Heart right ventricle (tissue), 16 donors: ENCODE measurements at regions not wholly inside any gene's neighbourhood (a gene's known extent, or its start where the extent isn't known, plus 50 kb on each side); places are given as distances from the start of the nearest gene placed in this dataset.

Source experiments
- ATAC-seq, 8 donors: fragments of 200-7000 bp; cut with Tn5 transposase; one replicate each; pipeline ENCODE4 v1.9.1; 2020; ENCODE audit warnings: mild to moderate bottlenecking in 8 of 8, moderate library complexity in 8 of 8, moderate number of reproducible peaks in 1 of 8
- DNase-seq, 2 donors: peaks; one replicate each; pipeline ENCODE4 v3.0.0-alpha.2; 2020
- H3K27ac ChIP-seq, 10 donors: fragments of 200-600 bp; sonication (generic) in 2 of 10; one replicate each; pipeline versions ENCODE4 v1.5.0 to v1.8.0; 2020 to 2022; ENCODE audit warnings: mild to moderate bottlenecking in 3 of 10
- H3K27me3 ChIP-seq, 7 donors: fragments of 200-600 bp; one replicate each; pipeline ENCODE4 v1.8.0; 2021 to 2022; ENCODE audit warnings: mild to moderate bottlenecking in 2 of 7
- H3K36me3 ChIP-seq, 9 donors: fragments of 200-600 bp; sonication (generic) in 1 of 9; one replicate each; pipeline versions ENCODE4 v1.5.0 to v1.8.0; 2020 to 2022; ENCODE audit warnings: mild to moderate bottlenecking in 2 of 9
- H3K4me1 ChIP-seq, 9 donors: fragments of 200-600 bp; sonication (generic) in 1 of 9; one replicate each; pipeline versions ENCODE4 v1.5.0 to v1.8.0; 2020 to 2022; ENCODE audit warnings: mild to moderate bottlenecking in 4 of 9
- H3K4me3 ChIP-seq, 10 donors: fragments of 200-600 bp; sonication (generic) in 2 of 10; one replicate each; pipeline versions ENCODE4 v1.5.0 to v1.8.0; 2020 to 2022; ENCODE audit warnings: mild to moderate bottlenecking in 7 of 10, moderate library complexity in 2 of 10
- H3K9me3 ChIP-seq, 11 donors: fragments of 200-600 bp in 10 of 11; sonication (generic) in 2 of 11; one replicate each; pipeline versions ENCODE4 v1.5.0 to v1.8.0; 2013 to 2022; ENCODE audit warnings: mild to moderate bottlenecking in 2 of 11, control low read depth in 1 of 11, moderate library complexity in 1 of 11
- CTCF ChIP-seq, 9 donors: fragments of 200-600 bp; sonication (generic) in 2 of 9; IDR thresholded peaks; one replicate each; pipeline versions ENCODE4 v1.5.0 to v1.8.0; 2021 to 2022; ENCODE audit warnings: antibody characterized with exemption in 9 of 9, mild to moderate bottlenecking in 5 of 9, moderate library complexity in 1 of 9
- WGBS, 2 donors: extraction: QIAGEN DNeasy Blood & Tissue Kit; methylation state at CpG; one replicate each; pipeline ENCODE4 v1.1.7; 2013; ENCODE audit warnings: inconsistent platforms in 1 of 2; 5-methylcytosine and 5-hydroxymethylcytosine counted together
- intact Hi-C, 10 donors: fragments of 100-400 bp; cut with DNase I; formaldehyde crosslinking; loops; one replicate each; pipeline versions ENCODE4 v1.11.1 to v1.14.2; 2022
- donor health status: Arrhythmogenic right ventricular cardiomyopathy.
- donor health status: ischemic (EF 13 %, LVEDD 7.1; RV severe dilation, severe dysfunction).
- donor health status: healthy with polysubstance abuse.
- donor health status: DM: no; HTN: yes; CAD: no.
- donor health status: DM: no; HTN: no; CAD: no.
- donor health status: ischemic (EF 25% LVEDD 6.9; RV normal size, moderate dysfunction).
- donor health status: ischemic (EF 25% LVEDD 5.7; RV mildly dilated, moderate dysfunction).
- donor health status: healthy.
- donor health status: DM: yes; HTN: yes; CAD: no.
- donor health status: Ischemic cardiomyopathy.
- donor health status: ischemic (EF 35%, LVEDD 5.7; RV mildly dilated, moderate dysfunction).
- donor health status: nonischemic (EF 11% LVEDD 7.7; RV severe dilation, severe dysfunction).
- donor health status: DM: yes; HTN: yes; CAD: no.
- donor health status: PGD.
- donor health status: ischemic (EF 29% LVEDD 5.4; RV normal size, mild dysfunction).
- donor health status: nonischemic (EF 23%, LVEDD 6.1; RV moderate dilation, normal function).

DNA sequence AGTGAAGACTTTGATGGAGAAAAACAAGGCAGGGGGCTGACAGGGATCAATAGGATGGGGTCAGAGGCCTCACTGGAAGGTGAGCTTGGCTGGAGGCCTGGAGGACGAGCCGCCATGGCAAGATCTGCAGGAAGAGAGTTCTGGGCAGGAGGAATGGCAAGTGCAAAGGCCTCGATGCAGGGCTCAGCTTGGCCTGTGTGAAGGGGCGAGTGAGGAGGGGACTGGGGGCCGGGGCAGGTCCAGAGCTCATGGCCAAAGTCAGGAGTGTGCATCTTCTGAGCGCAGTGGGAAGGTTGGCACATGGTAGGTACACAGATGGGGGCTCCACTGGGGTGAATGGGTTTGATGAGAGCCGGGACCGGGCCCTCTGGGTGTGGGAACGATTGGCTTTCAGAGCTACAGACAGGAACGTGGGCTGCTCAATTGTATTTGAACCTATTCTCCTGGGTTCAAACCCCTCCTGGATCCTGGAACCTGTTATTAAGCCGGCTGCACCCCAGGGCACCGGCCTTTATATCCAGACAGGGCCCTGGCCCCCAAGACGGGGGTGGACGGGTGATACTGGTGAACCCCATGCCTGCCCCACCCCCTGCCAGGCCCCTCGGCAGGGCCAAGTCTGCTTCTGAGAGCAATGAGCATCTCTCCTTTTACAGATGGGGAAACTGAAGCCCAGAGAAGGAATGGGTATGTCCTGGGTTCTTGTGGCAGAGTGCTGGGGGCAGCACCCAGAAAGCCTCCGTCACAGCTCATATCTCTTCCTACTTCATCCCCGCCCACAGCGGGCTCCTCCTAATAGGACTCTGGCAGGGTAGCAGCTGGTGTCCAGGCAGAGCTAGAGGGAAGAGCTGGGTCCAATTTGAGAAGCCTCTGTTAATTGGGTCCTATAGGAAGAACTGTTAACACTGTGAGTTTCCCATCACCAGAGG lies 106.1 kb downstream of the CEBPB start:
- 77 to 84% methylated on average over 18 of the region's 18 CpGs for WGBS, 2 donors
- ATAC-seq (peak in 1 of 8 donors; percentile 36), DNase-seq (no peak)
- no peaks in the 10 kb centered on the region for H3K27me3 ChIP-seq
- H3K9me3 ChIP-seq = no peaks in the 10 kb centered on the region
- H3K4me1 ChIP-seq = peaks cover 5 to 51% (median 16%) of the 10 kb centered on the region in 9 donors
- peak overlapping the region in 8 of 10 donors; percentile 19 to 84 (median 42) for H3K27ac ChIP-seq
- no peaks in the 10 kb centered on the region for H3K36me3 ChIP-seq
- intact Hi-C loops = no loop called here
- no peak for TF ChIP-seq CTCF (IDR thresholded peaks at IDR 0.05)
- H3K4me3 ChIP-seq = no peak overlapping the region

DNA sequence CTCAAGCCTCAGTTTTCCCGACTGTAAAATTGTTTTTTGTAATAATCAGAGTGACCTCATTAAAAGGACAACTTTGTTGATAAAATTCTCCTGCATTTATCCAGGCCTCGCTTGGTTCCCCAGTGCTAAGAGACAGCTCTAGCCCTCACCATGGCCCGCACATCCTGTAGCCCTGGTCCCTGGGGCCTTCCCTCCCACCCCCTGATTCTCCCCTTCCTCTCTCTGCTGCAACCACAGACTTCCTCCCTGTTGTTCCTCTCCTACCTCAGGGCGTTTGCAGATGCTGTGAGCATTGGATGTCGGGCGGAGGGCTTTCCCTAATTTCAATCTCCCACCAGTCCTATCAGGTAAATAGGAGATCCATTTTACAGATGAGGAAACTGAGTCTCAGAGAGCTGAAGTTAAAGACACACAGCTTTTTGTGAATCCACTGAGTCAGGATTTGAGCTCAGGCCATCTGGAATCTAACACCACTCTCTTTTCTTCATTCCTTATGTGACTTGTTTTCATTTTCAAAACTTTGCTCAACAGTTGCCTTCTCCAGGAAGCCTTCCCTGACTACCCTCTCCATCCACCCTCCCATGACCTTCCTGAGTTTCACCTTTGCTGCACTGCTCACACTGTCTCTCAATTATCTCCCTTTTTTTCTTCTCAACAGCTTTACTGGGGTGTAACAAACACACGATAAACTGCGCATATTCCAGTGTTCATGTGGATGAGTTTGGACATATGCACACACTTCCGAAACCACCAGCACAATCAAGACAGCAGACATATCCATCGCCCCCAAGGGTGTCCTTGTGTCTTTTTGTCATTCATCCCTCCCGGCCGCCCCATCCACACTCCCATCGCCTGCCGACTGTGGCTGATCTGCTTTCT lies 107.1 kb downstream of the CEBPB start:
- Histone ChIP-seq H3K9me3 (no peaks in the 10 kb centered on the region), H3K36me3 (no peaks in the 10 kb centered on the region), H3K4me1 (peaks cover 2 to 51% (median 6%) of the 10 kb centered on the region in 9 donors), H3K4me3 (no peak overlapping the region), H3K27ac (peak overlapping the region in 6 of 10 donors; percentile 5 to 84 (median 43)), H3K27me3 (no peaks in the 10 kb centered on the region)
- DNase-seq (no peak), ATAC-seq (peak in 1 of 8 donors; percentile 36)
- WGBS, 2 donors = 76 to 85% methylated on average over 14 of the region's 14 CpGs
- intact Hi-C loops = no loop called here
- TF ChIP-seq CTCF (IDR thresholded peaks at IDR 0.05) = no peak

- intact Hi-C loops = no loop called here
- no peaks in the 10 kb centered on the region for H3K9me3 ChIP-seq
- 88% methylated on average over 20 of the region's 20 CpGs for WGBS, 2 donors
- no peak overlapping the region for H3K4me3 ChIP-seq
- TF ChIP-seq CTCF (IDR thresholded peaks at IDR 0.05) = no peak
- no peaks in the 10 kb centered on the region for H3K36me3 ChIP-seq
- no peak for DNase-seq
- H3K27me3 ChIP-seq = no peaks in the 10 kb centered on the region
- peaks cover 2 to 51% (median 12%) of the 10 kb centered on the region in 9 donors for H3K4me1 ChIP-seq
- peak overlapping the region in 1 of 10 donors; percentile 84 for H3K27ac ChIP-seq
- no peak for ATAC-seq
Measured at GRCh38 chr20:50298554-50299324, 108.1 kb downstream of the CEBPB start.

DNA sequence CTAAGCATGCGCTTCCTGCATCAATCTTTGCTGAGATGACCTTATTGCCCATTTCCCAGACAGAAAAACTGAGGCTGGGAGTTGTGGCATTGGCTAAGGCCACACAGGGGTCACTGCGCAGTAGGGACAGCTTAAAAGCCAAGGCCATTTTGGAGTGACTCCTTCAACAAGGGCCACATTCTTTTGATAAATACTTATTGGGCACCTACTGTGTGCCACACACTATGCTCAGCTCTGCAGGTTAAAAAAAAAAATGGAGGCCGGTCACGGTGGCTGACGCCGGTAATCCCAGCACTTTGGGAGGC lies 108.6 kb downstream of the CEBPB start:
- WGBS, 2 donors = 94 to 96% methylated on average over 6 of the region's 6 CpGs
- Histone ChIP-seq H3K9me3 (no peaks in the 10 kb centered on the region), H3K27ac (no peak overlapping the region), H3K4me3 (no peak overlapping the region), H3K4me1 (peaks cover 8 to 57% (median 18%) of the 10 kb centered on the region in 9 donors), H3K36me3 (no peaks in the 10 kb centered on the region), H3K27me3 (no peaks in the 10 kb centered on the region)
- no peak for ATAC-seq
- no peak for TF ChIP-seq CTCF (IDR thresholded peaks at IDR 0.05)
- intact Hi-C loops = no loop called here
- DNase-seq = no peak
